ENCODE measurements at regions not wholly inside any gene's neighbourhood (a gene's known extent, or its start where the extent isn't known, plus 50 kb on each side); places are given as distances from the start of the nearest gene placed in this dataset.
"Not testable (repeated sequence)": the region's sequence is repeated elsewhere in the genome, so short reads cannot be mapped to it uniquely, and the experiment has no call there.

DNA sequence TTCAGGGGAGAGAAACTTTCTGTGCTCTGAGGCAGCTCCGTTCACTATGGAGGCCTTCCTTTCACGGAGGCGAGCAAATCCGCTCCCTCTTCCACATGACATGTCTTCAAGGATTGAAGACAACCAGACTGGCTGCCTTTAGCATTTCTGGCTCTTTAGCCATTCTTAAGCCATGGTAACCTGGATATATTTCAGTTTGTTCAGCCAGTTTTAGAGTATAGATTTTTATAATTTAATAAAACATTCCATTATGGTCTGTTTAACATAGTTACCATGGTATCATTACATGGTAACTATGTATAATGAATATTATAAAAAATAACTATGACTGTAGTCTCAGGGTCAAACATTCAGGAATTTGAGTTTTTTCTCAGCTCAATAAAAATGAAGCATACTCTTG is 54.2 kb upstream of the NFIA start:
- Mint-ChIP-seq H3K4me3 (no peak overlapping the region), H3K27me3 (ENCODE audit: low read depth in 2 of 2) (peaks cover 6 to 8% of the 10 kb centered on the region in 2 donors), H3K9me3 (no peaks in the 10 kb centered on the region), H3K36me3 (no peaks in the 10 kb centered on the region), H3K4me1 (no peaks in the 10 kb centered on the region), H3K27ac (no peak overlapping the region)
- Histone ChIP-seq H3K27me3 (ENCODE audit: control insufficient read depth, insufficient read depth, low read length) (no peaks in the 10 kb centered on the region), H3K36me3 (ENCODE audit: control insufficient read depth, insufficient read depth, low read length) (no peaks in the 10 kb centered on the region), H3K4me3 (ENCODE audit: low read length) (no peak overlapping the region), H3K4me1 (ENCODE audit: control insufficient read depth, insufficient read depth, low read length) (no peaks in the 10 kb centered on the region), H3K27ac (ENCODE audit: low read length) (no peak overlapping the region), H3K9me3 (ENCODE audit: control insufficient read depth, insufficient read depth, low read length) (no peaks in the 10 kb centered on the region)
- intact Hi-C loops (cut with micrococcal nuclease), result no loop called here
- no peak for DNase-seq
- WGBS (ENCODE audit: insufficient coverage), result 96% methylated on average over 4 of the region's 4 CpGs
- no peak for ATAC-seq
- TF ChIP-seq, protein P1, sequence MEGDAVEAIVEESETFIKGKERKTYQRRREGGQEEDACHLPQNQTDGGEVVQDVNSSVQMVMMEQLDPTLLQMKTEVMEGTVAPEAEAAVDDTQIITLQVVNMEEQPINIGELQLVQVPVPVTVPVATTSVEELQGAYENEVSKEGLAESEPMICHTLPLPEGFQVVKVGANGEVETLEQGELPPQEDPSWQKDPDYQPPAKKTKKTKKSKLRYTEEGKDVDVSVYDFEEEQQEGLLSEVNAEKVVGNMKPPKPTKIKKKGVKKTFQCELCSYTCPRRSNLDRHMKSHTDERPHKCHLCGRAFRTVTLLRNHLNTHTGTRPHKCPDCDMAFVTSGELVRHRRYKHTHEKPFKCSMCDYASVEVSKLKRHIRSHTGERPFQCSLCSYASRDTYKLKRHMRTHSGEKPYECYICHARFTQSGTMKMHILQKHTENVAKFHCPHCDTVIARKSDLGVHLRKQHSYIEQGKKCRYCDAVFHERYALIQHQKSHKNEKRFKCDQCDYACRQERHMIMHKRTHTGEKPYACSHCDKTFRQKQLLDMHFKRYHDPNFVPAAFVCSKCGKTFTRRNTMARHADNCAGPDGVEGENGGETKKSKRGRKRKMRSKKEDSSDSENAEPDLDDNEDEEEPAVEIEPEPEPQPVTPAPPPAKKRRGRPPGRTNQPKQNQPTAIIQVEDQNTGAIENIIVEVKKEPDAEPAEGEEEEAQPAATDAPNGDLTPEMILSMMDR (IDR thresholded peaks at IDR 0.05), result no peak

- H3K36me3 Mint-ChIP-seq; H3K4me3 Mint-ChIP-seq; H3K9me3 Mint-ChIP-seq; H3K4me1 ChIP-seq (ENCODE audit: control insufficient read depth, insufficient read depth, low read length); H3K4me1 Mint-ChIP-seq; H3K4me3 ChIP-seq (ENCODE audit: low read length); H3K27ac Mint-ChIP-seq; ATAC-seq; H3K9me3 ChIP-seq (ENCODE audit: control insufficient read depth, insufficient read depth, low read length); intact Hi-C loops (cut with micrococcal nuclease); H3K36me3 ChIP-seq (ENCODE audit: control insufficient read depth, insufficient read depth, low read length); H3K27me3 ChIP-seq (ENCODE audit: control insufficient read depth, insufficient read depth, low read length); H3K27ac ChIP-seq (ENCODE audit: low read length): not testable (repeated sequence)
- peaks cover 9 to 30% of the 10 kb centered on the region in 2 donors for H3K27me3 Mint-ChIP-seq (ENCODE audit: low read depth in 2 of 2)
- DNase-seq, result peak in 1 of 2 donors; percentile 14
- WGBS (ENCODE audit: insufficient coverage), result 54% methylated on average over 7 of the region's 7 CpGs
These were observed 64.3 kb upstream of the NFIA start for GRCh38 chr1:61018068-61018467.

DNA sequence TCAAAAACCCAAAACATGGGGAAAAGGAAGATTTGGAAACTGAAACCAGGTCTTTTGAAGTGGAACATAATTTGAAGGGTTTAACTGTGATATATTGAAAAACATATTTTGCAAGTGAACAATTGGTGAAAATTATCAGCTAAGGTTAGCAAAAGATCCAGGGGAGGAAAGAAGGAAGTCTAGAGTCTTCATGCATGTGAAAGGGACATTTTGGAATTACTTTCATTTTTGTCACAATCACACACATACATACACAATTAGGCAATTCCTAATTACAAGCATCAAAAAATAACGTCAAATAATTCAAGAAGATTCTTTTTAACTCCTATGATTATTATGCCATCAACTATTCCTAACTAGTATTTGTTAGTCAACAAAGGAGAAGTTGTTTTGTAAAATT is 64.7 kb upstream of the NFIA start:
- no peak overlapping the region for H3K27ac ChIP-seq (ENCODE audit: low read length)
- ATAC-seq, result no peak

DNA sequence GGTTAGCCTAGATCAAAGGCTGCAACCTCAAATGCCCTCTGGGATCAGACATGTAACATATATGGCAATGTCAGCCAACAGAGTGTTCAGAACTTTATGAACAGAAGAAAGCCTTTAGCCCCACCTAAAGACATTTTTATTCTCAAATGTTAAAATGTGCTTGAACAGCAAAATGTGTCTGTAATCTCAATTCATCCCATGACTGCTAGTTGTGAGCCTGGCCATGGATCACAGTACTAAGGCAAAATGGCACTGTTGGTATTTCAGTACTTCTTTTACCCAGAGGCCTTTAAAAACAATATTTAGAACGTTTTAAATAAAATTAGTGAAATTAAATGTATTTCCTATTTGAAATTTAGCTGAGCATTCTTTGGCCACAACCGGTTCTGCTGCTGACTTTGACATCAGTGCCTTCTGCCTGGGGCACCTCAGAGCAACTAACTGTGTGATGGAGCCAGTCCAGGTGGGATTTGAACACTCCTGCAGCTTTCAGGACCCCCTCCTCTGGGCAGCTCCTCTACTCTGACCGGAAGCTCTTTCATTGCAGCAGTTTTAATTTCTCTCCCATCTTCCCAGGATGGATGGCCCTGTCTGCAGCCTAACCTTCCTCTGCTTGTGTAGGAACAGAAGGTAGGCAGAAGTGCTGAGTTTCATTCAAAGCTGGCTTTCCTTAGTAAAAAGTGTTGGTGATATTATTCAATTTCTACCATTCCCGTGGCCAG is 68.3 kb upstream of the NFIA start:
- ATAC-seq (no peak), DNase-seq (no peak)
- Histone ChIP-seq H3K4me1 (ENCODE audit: control insufficient read depth, insufficient read depth, low read length) (no peaks in the 10 kb centered on the region), H3K4me3 (ENCODE audit: low read length) (no peak overlapping the region), H3K9me3 (ENCODE audit: control insufficient read depth, insufficient read depth, low read length) (no peaks in the 10 kb centered on the region), H3K27me3 (ENCODE audit: control insufficient read depth, insufficient read depth, low read length) (no peaks in the 10 kb centered on the region), H3K36me3 (ENCODE audit: control insufficient read depth, insufficient read depth, low read length) (no peaks in the 10 kb centered on the region), H3K27ac (ENCODE audit: low read length) (no peak overlapping the region)
- H3K36me3 Mint-ChIP-seq, result no peaks in the 10 kb centered on the region
- no peaks in the 10 kb centered on the region for H3K9me3 Mint-ChIP-seq
- H3K27ac Mint-ChIP-seq, result no peak overlapping the region
- 74% methylated on average over 4 of the region's 4 CpGs for WGBS (ENCODE audit: insufficient coverage)
- H3K4me1 Mint-ChIP-seq, result peaks cover 4 to 5% of the 10 kb centered on the region in 2 donors
- TF ChIP-seq, protein P1 (IDR thresholded peaks at IDR 0.05), result no peak
- peaks cover 16 to 35% of the 10 kb centered on the region in 2 donors for H3K27me3 Mint-ChIP-seq (ENCODE audit: low read depth in 2 of 2)
- H3K4me3 Mint-ChIP-seq, result no peak overlapping the region
- intact Hi-C loops (cut with micrococcal nuclease), result no loop called here

More for the DNA sequence above, 64.7 kb upstream of the NFIA start:
- Histone ChIP-seq H3K36me3 (ENCODE audit: control insufficient read depth, insufficient read depth, low read length) (no peaks in the 10 kb centered on the region), H3K4me1 (ENCODE audit: control insufficient read depth, insufficient read depth, low read length) (no peaks in the 10 kb centered on the region), H3K4me3 (ENCODE audit: low read length) (no peak overlapping the region), H3K27me3 (ENCODE audit: control insufficient read depth, insufficient read depth, low read length) (no peaks in the 10 kb centered on the region), H3K9me3 (ENCODE audit: control insufficient read depth, insufficient read depth, low read length) (no peaks in the 10 kb centered on the region)
- peaks cover 11 to 30% of the 10 kb centered on the region in 2 donors for H3K27me3 Mint-ChIP-seq (ENCODE audit: low read depth in 2 of 2)
- H3K36me3 Mint-ChIP-seq, result no peaks in the 10 kb centered on the region
- H3K4me3 Mint-ChIP-seq, result no peak overlapping the region
- H3K4me1 Mint-ChIP-seq, result peaks cover 4 to 5% of the 10 kb centered on the region in 2 donors
- intact Hi-C loops (cut with micrococcal nuclease), result no loop called here
- WGBS (ENCODE audit: insufficient coverage), result 100% methylated on average over 1 of the region's 1 CpG
- H3K9me3 Mint-ChIP-seq, result no peaks in the 10 kb centered on the region
- no peak overlapping the region for H3K27ac Mint-ChIP-seq
- TF ChIP-seq, protein P1 (IDR thresholded peaks at IDR 0.05), result no peak
- no peak for DNase-seq
